Fibroblast of skin of scalp (primary cell): ENCODE measurements at regions not wholly inside any gene's neighbourhood (a gene's known extent, or its start where the extent isn't known, plus 50 kb on each side); places are given as distances from the start of the nearest gene placed in this dataset.
A peak's percentile ranks its signal among the peaks of the same experiment; 100 is the strongest.
"Not testable (repeated sequence)": the region's sequence is repeated elsewhere in the genome, so short reads cannot be mapped to it uniquely, and the experiment has no call there.

Experiments used
- DNase-seq: peaks from one replicate; pipeline ENCODE4 v3.0.0-alpha.2; 2013

- DNase-seq, result peak; percentile 1
These were observed 141.5 kb downstream of the GABRG2 start for GRCh38 chr5:162209005-162209605.

GRCh38 chr5:162214551-162214950 is 147.0 kb downstream of the GABRG2 start:
- DNase-seq, result no peak

GRCh38 chr5:162217037-162217436 is 149.5 kb downstream of the GABRG2 start:
- no peak for DNase-seq

- DNase-seq, result no peak
These were observed 154.3 kb downstream of the GABRG2 start for GRCh38 chr5:162221910-162222309.

- no peak for DNase-seq
These were observed 159.5 kb downstream of the GABRG2 start for GRCh38 chr5:162227075-162227474.

GRCh38 chr5:162230348-162230747 is 162.8 kb downstream of the GABRG2 start:
- DNase-seq, result no peak

- DNase-seq, result no peak
These were observed 163.9 kb downstream of the GABRG2 start for GRCh38 chr5:162231522-162231921.

GRCh38 chr5:162240734-162241133 is 173.2 kb downstream of the GABRG2 start:
- DNase-seq, result no peak

DNA sequence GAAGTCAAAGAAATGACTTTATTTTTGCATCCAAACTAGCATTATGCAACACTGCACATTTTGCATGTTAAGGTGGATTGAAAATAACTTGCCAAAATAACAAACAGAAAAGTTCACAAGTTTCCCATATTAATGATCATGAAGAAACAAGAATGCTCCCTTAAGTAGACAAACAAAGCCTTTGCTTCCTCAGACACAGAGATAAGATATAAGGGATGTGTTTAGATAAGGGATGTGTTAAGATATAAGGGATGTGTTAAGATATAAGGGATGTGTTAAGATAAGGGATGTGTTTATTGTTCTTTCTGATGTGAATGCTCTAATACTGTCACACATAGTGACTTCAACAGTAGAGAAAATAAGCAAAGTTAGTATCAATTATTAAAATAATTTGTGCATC is 174.8 kb downstream of the GABRG2 start:
- no peak for DNase-seq

DNA sequence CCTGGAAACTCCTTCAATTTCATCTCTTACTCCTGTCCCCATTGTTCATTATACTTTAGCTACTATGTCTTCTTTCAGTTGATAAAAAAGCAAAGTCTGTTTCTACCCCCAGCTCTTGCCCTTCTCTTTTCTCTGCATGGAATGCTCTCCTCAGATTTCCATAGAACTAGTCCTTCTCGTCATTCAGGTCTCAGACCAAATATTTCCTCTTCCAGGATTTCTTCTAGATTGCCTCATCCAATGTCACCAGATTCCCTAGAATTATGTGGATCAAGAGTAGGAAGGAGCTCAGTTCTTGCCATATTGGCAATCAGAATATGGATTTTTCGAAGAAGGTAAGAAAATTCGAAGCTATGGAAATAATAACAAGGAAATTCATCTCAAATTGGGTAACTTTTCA is 176.1 kb downstream of the GABRG2 start:
- no peak for DNase-seq

DNA sequence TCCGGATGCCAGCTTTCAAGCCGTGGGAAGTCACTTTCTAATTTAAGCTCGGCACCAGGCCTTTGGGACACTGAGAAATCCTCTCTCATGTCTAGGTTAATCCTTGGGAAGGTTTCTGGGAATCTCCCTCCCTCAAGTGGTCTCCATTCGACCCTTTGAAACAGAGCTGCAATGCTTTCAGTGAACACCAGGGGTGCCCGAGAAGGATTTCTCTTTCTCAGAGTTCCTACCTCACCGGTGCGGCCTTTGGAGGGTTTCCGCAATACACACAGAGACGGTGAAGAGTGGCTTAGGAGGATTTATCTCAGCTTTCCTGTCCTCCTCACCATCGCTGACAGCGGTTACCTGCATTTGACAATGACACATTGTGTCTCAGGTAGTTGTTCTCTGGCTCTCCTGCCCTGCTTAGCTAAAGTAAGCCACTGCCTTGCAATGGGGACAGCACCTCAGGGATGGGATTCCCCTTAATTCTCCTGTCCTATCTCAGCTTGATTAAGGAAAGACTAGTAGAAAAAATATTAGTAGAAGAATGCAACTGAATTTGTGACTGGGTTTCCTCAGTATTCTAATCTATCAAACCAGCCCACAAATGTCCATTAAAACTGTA is 180.6 kb downstream of the GABRG2 start:
- DNase-seq, result no peak

DNA sequence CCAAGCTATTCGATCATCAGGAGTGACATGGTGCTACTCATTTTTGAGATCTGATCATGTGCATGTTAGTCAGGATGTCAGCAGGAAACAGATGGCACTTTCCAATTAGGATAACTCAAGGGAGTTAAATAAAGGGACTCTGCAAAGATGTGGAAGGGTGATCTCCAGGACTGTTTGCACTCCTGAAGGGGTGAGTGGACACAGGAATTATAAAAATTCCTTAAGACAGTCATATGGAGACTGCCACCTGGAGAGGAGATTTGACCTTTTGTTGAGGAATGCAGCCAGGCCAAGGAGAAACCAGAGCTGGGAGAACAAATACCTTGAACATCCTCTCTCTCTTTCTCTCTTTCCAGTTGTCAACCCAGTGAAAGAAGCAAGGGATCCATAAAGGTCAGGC is 189.1 kb downstream of the GABRG2 start:
- DNase-seq, result no peak

- no peak for DNase-seq
These were observed 201.3 kb downstream of the GABRG2 start for GRCh38 chr5:162268694-162269481.

GRCh38 chr5:162272417-162272816 is 204.8 kb downstream of the GABRG2 start:
- no peak for DNase-seq

DNA sequence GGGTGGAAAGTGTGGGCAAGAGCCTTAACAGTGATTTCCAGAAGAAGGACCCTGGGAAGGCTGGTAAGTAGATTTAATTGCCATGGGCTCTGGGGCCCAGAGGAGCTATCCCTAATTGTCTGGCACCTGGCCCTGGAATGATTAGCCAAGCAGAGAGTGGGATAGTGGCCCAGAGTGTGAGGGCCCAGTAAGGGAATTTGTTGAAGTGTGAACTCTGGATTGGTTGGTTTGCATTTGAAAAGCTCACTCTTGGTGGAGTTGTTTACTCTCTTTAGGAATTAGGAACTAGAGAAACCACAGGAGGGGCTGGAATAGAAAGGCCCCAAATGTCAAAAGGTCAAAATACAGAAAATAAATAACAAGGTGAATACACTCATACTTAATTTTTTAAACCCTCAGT is 207.1 kb downstream of the GABRG2 start:
- no peak for DNase-seq

DNA sequence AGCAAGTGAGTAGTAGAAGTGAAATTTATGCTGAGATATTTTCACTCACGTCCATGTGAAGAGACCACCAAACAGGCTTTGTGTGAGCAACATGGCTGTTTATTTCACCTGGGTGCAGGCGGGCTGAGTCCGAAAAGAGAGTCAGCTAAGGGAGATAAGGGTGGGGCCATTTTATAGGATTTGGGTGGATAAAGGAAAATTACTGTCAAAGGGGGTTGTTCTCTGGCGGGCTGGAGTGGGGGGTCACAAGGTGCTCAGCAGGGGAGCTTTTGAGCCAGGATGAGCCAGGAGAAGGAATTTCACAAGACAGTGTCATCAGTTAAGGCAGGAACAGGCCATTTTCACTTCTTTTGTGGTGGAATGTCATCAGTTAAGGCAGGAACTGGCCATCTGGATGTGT is 207.8 kb downstream of the GABRG2 start:
- not testable (repeated sequence) for DNase-seq

GRCh38 chr5:162282191-162282590 is 214.6 kb downstream of the GABRG2 start:
- DNase-seq, result no peak

DNA sequence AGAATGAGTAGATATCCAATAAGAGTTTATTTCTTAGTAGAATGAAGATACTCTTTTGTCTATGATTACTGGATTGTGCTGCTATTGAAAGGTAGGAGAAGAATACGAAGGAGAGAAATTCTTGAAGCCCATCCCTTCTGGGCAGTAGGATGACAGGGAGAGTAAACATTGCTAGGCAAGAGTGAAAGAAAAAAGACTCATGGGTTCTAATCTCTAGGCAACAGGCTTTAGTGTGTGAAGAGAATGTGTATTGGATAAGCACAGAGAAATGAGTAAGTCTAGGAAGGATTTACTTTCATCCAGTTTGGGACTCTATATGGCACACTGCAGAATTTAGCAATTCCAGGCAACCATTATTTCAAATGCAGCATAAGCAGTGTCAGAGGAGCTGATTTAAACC is 216.0 kb downstream of the GABRG2 start:
- no peak for DNase-seq

GRCh38 chr5:162288647-162289296 is 221.2 kb downstream of the GABRG2 start:
- DNase-seq, result no peak

- no peak for DNase-seq
These were observed 221.9 kb downstream of the GABRG2 start for GRCh38 chr5:162289489-162289888.

DNA sequence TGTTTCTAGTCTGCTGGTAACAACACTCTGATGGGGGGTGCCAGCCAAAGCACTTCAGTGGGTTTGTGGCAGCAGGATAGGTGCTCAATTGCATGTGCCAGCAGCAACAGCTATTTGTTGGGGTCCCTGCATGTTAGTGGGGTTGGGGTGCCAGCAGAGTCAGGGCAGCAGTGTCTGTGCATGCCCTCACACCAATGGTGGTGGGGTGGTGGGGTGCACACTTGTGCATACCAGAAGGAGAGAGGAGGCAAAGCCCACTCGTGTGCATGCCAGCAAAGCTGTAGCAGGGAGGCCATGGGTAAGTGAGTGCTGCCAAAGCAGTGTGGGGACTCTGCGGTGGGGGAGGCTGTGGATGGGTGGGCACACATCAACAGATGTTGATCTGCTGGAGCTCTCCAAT is 232.2 kb downstream of the GABRG2 start:
- DNase-seq, result no peak

DNA sequence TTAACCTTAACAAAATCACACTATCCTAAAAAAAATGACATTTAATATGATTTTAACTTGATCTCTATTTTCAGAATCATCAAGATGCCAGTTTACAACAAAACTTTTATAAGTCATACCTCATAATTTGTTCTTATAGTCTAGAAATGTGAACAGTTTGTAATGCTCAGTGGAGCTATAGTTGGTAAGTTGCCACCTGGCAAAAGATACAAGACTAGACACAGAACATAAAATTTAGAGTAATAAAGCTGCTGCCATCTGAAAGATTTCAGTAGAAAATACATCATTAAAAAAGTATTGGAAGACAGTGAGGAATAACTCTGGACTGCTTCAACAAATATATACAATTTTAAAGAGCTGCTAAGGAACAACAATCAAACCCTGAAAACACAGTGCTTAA is 233.8 kb downstream of the GABRG2 start:
- DNase-seq, result no peak

DNA sequence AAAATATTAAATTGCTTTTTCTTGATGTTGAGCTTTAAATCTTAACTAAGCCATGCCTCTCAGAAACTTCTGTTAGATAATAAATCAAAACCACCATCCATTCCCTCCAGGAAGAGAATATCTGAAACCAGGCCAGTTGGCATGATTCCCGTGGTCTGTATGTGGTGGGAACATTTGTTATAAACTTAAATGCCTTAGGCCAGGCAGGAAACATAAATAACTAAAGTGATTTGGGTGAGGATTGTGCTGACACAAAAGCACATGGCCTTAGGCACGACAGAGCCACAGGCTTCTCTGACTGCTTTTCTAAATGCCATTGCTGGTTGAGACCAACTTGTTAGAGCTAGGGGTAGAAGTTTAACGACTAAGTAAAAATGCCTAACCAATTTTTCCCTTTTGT is 255.9 kb downstream of the GABRG2 start:
- peak; percentile 4 for DNase-seq

DNA sequence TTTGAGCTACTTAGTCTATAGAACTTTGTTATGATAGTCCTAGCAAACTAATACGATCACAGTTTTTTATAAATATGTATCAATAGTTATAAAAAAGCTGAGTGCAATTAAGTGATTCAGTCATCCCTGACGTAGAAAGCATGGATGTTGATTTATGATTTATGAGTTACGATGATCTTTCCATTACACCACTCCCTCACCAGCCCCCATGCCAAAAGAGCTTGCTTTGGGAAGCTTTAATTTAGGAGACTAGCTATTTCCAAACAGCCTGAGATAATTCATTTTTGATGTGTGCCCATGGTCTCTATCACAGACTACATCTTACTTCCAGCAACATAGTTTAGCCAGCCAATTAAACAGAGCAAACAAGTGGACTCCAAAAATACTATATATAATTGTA is 256.8 kb downstream of the GABRG2 start:
- DNase-seq, result no peak
